WTC11 (cell line): ENCODE measurements at regions not wholly inside any gene's neighbourhood (a gene's known extent, or its start where the extent isn't known, plus 50 kb on each side); places are given as distances from the start of the nearest gene placed in this dataset.
A peak's percentile ranks its signal among the peaks of the same experiment; 100 is the strongest.

Source experiments
- ATAC-seq: fragments of 200-7000 bp; cut with Tn5 transposase; 2 replicates; pipeline ENCODE4 v1.10.0; 2021; ENCODE audit warnings: mild to moderate bottlenecking, moderate library complexity
- CTCF ChIA-PET: fragments of 300-600 bp; sonication (Branson Sonifier 250); formaldehyde crosslinking; loops from one replicate; lab custom pipeline; 2021; ENCODE audit warnings: antibody characterized with exemption; lab: Charles Lee
- POLR2A ChIA-PET: fragments of 350-600 bp; sonication (Branson Sonifier 250); formaldehyde crosslinking; loops from one replicate; lab custom pipeline; 2021; ENCODE audit warnings: antibody characterized with exemption; lab: Charles Lee
- DNase-seq: peaks from one replicate; pipeline ENCODE4 v3.0.0; 2021; ENCODE audit warnings: low spot score
- H3K27ac Mint-ChIP-seq: 2 replicates; pipeline ENCODE4 v1.8.0; 2021; ENCODE audit warnings: mixed read lengths
- H3K27me3 Mint-ChIP-seq: 2 replicates; pipeline ENCODE4 v1.8.0; 2021; ENCODE audit warnings: low read depth, mild to moderate bottlenecking, moderate library complexity, mixed read lengths
- H3K36me3 Mint-ChIP-seq: 2 replicates; pipeline ENCODE4 v1.8.0; 2021; ENCODE audit warnings: mixed read lengths
- H3K4me1 Mint-ChIP-seq: 2 replicates; pipeline ENCODE4 v1.8.0; 2022; ENCODE audit warnings: mixed read lengths
- H3K4me3 Mint-ChIP-seq: 2 replicates; pipeline ENCODE4 v1.8.0; 2021; ENCODE audit warnings: mild to moderate bottlenecking, moderate library complexity, mixed read lengths
- H3K9me3 Mint-ChIP-seq: 2 replicates; pipeline ENCODE4 v1.8.0; 2021; ENCODE audit warnings: mixed read lengths
- ATF2 ChIP-seq: sonication (generic); formaldehyde crosslinking; IDR thresholded peaks from 2 replicates; pipeline ENCODE4 v1.8.1; 2022; ENCODE audit warnings: low read depth, missing genetic modification reagents, borderline replicate concordance
- ESRRA ChIP-seq: sonication (generic); formaldehyde crosslinking; IDR thresholded peaks from 2 replicates; pipeline ENCODE4 v1.8.1; 2022; ENCODE audit warnings: mild to moderate bottlenecking, missing genetic modification reagents, borderline replicate concordance
- FOXJ3 ChIP-seq: sonication (generic); formaldehyde crosslinking; IDR thresholded peaks from 2 replicates; pipeline ENCODE4 v1.9.0; 2021; ENCODE audit warnings: missing genetic modification reagents, mild to moderate bottlenecking, borderline replicate concordance
- MAX ChIP-seq: sonication (generic); formaldehyde crosslinking; IDR thresholded peaks from 2 replicates; pipeline ENCODE4 v1.8.0; 2022; ENCODE audit warnings: mild to moderate bottlenecking, missing genetic modification reagents
- MLX ChIP-seq: sonication (generic); formaldehyde crosslinking; IDR thresholded peaks from 2 replicates; pipeline ENCODE4 v1.8.1; 2023; ENCODE audit warnings: mild to moderate bottlenecking, missing genetic modification reagents, moderate library complexity
- MXD4 ChIP-seq: fragments of 250-450 bp; sonication (Bioruptor Pico); IDR thresholded peaks from 2 replicates; pipeline ENCODE4 v1.8.0; 2021; ENCODE audit warnings: mild to moderate bottlenecking, moderate library complexity, borderline replicate concordance
- NFATC4 ChIP-seq: fragments of 250-450 bp; sonication (Bioruptor Pico); IDR thresholded peaks from 2 replicates; pipeline ENCODE4 v1.9.0; 2021; ENCODE audit warnings: mild to moderate bottlenecking
- OVOL2 ChIP-seq: fragments of 250-450 bp; sonication (Bioruptor Pico); IDR thresholded peaks from 2 replicates; pipeline ENCODE4 v1.9.0; 2021; ENCODE audit warnings: mild to moderate bottlenecking, borderline replicate concordance
- PREB ChIP-seq: sonication (generic); formaldehyde crosslinking; IDR thresholded peaks from 2 replicates; pipeline ENCODE4 v1.8.1; 2022; ENCODE audit warnings: mild to moderate bottlenecking, missing genetic modification reagents, moderate library complexity, borderline replicate concordance
- SMAD4 ChIP-seq: sonication (generic); formaldehyde crosslinking; IDR thresholded peaks from 2 replicates; pipeline ENCODE4 v1.8.0; 2022; ENCODE audit warnings: mild to moderate bottlenecking, missing genetic modification reagents
- SOX15 ChIP-seq: fragments of 250-450 bp; sonication (Bioruptor Pico); IDR thresholded peaks from 2 replicates; pipeline ENCODE4 v1.9.0; 2021; ENCODE audit warnings: mild to moderate bottlenecking
- SP1 ChIP-seq: sonication (generic); formaldehyde crosslinking; conservative IDR thresholded peaks from 2 replicates; pipeline ENCODE4 v1.8.1; 2022; ENCODE audit warnings: missing genetic modification reagents
- TCF7 ChIP-seq: sonication (generic); formaldehyde crosslinking; IDR thresholded peaks from 2 replicates; pipeline ENCODE4 v1.8.0; 2022; ENCODE audit warnings: mild to moderate bottlenecking, low read depth, missing genetic modification reagents, moderate library complexity
- TEAD4 ChIP-seq: sonication (generic); formaldehyde crosslinking; IDR thresholded peaks from 2 replicates; pipeline ENCODE4 v1.8.0; 2022; ENCODE audit warnings: mild to moderate bottlenecking, missing genetic modification reagents
- TP53 ChIP-seq: sonication (generic); formaldehyde crosslinking; IDR thresholded peaks from 2 replicates; pipeline ENCODE4 v1.8.1; 2023; ENCODE audit warnings: mild to moderate bottlenecking, missing genetic modification reagents
- ZBTB21 ChIP-seq: sonication (generic); formaldehyde crosslinking; IDR thresholded peaks from 2 replicates; pipeline ENCODE4 v1.8.1; 2023; ENCODE audit warnings: mild to moderate bottlenecking, missing genetic modification reagents, borderline replicate concordance
- ZNF121 ChIP-seq: sonication (generic); formaldehyde crosslinking; IDR thresholded peaks from 2 replicates; pipeline ENCODE4 v1.8.0; 2023; ENCODE audit warnings: missing genetic modification reagents
- ZNF219 ChIP-seq: sonication (generic); formaldehyde crosslinking; IDR thresholded peaks from 2 replicates; pipeline ENCODE4 v1.8.0; 2023; ENCODE audit warnings: missing genetic modification reagents, mild to moderate bottlenecking, borderline replicate concordance
- ZNF263 ChIP-seq: sonication (generic); formaldehyde crosslinking; IDR thresholded peaks from 2 replicates; pipeline ENCODE4 v1.8.1; 2022; ENCODE audit warnings: low read depth, mild to moderate bottlenecking, moderate library complexity, missing genetic modification reagents
- ZNF317 ChIP-seq: sonication (generic); formaldehyde crosslinking; IDR thresholded peaks from 2 replicates; pipeline ENCODE4 v1.8.1; 2023; ENCODE audit warnings: low read depth, mild to moderate bottlenecking, moderate library complexity, missing genetic modification reagents, borderline replicate concordance
- ZNF671 ChIP-seq: fragments of 250-450 bp; sonication (Bioruptor Pico); IDR thresholded peaks from 2 replicates; pipeline ENCODE4 v1.8.0; 2021; ENCODE audit warnings: mild to moderate bottlenecking

GRCh38 chr17:51373489-51374152, 113.3 kb downstream of the UTP18 start:
- no peaks in the 10 kb centered on the region; the same call in 1 of the 2 replicates for H3K36me3 Mint-ChIP-seq
- no peak overlapping the region for H3K4me3 Mint-ChIP-seq
- no peaks in the 10 kb centered on the region; the same call in 1 of the 2 replicates for H3K27me3 Mint-ChIP-seq
- ATAC-seq (peak; percentile 25), DNase-seq (no peak)
- POLR2A ChIA-PET, result no interaction called here
- CTCF ChIA-PET, result interaction anchor here (1.0 to 1.8 kb wide), 5 partner anchors 62 to 162 kb away, joined by 3 to 15 read pairs (median 5); no protein-coding TSS in a partner anchor
- H3K27ac Mint-ChIP-seq, result peak overlapping the region; percentile 85; the same call in 1 of the 2 replicates
- H3K4me1 Mint-ChIP-seq, result peaks cover 37% of the 10 kb centered on the region
- peaks cover 24% of the 10 kb centered on the region for H3K9me3 Mint-ChIP-seq
- peak; percentile 40; the same call in 1 of the 2 replicates for TF ChIP-seq ZNF263
- no peak for TF ChIP-seq TCF7 (CRISPR knock-in tag)

- no peak for ATAC-seq
- no peaks in the 10 kb centered on the region; the same call in 1 of the 2 replicates for H3K27me3 Mint-ChIP-seq
- no peak overlapping the region for H3K4me3 Mint-ChIP-seq
- no peak overlapping the region; the same call in 1 of the 2 replicates for H3K27ac Mint-ChIP-seq
- H3K36me3 Mint-ChIP-seq, result no peaks in the 10 kb centered on the region; the same call in 1 of the 2 replicates
- DNase-seq, result no peak
- H3K9me3 Mint-ChIP-seq, result peaks cover 24% of the 10 kb centered on the region
- CTCF ChIA-PET, result interaction anchor here (1.0 to 1.8 kb wide), 6 partner anchors 61 to 262 kb away, joined by 3 to 15 read pairs (median 4); no protein-coding TSS in a partner anchor
- TF ChIP-seq ESRRA (CRISPR knock-in tag) (no peak), FOXJ3 (CRISPR knock-in tag) (no peak)
- H3K4me1 Mint-ChIP-seq, result peaks cover 37% of the 10 kb centered on the region
- POLR2A ChIA-PET, result no interaction called here
Observed at GRCh38 chr17:51374209-51374608, 113.9 kb downstream of the UTP18 start.

- H3K27me3 Mint-ChIP-seq, result no peaks in the 10 kb centered on the region; the same call in 1 of the 2 replicates
- no peak for DNase-seq
- H3K4me3 Mint-ChIP-seq, result no peak overlapping the region
- no peak overlapping the region for H3K27ac Mint-ChIP-seq
- peaks cover 24% of the 10 kb centered on the region for H3K9me3 Mint-ChIP-seq
- ATAC-seq, result no peak
- no peaks in the 10 kb centered on the region; the same call in 1 of the 2 replicates for H3K36me3 Mint-ChIP-seq
- ChIA-PET CTCF (interaction anchor here (1.5 to 1.6 kb wide), 2 partner anchors 60 to 86 kb away, joined by 5 to 6 read pairs; no protein-coding TSS in a partner anchor), POLR2A (no interaction called here)
- H3K4me1 Mint-ChIP-seq, result peaks cover 37% of the 10 kb centered on the region
- TF ChIP-seq ESRRA (CRISPR knock-in tag), result no peak
- no peak for TF ChIP-seq TEAD4
- no peak for TF ChIP-seq OVOL2 (CRISPR knock-in tag)
- no peak for TF ChIP-seq SP1
- no peak for TF ChIP-seq ATF2 (CRISPR knock-in tag)
- no peak for TF ChIP-seq NFATC4 (CRISPR knock-in tag)
- TF ChIP-seq PREB, result no peak
- TF ChIP-seq SMAD4 (CRISPR knock-in tag), result no peak
- no peak for TF ChIP-seq ZNF671 (CRISPR knock-in tag)
- TF ChIP-seq SOX15, result no peak
- TF ChIP-seq MLX (CRISPR knock-in tag), result no peak
- TF ChIP-seq MXD4 (CRISPR knock-in tag), result no peak
- no peak for TF ChIP-seq ZBTB21
- no peak for TF ChIP-seq ZNF317 (CRISPR knock-in tag)
- TF ChIP-seq ZNF263, result no peak
- TF ChIP-seq ZNF121 (CRISPR knock-in tag), result no peak
- TF ChIP-seq ZNF219 (CRISPR knock-in tag), result no peak
- no peak for TF ChIP-seq TP53
- no peak for TF ChIP-seq MAX (CRISPR knock-in tag)
Observed at GRCh38 chr17:51375771-51376170, 115.4 kb downstream of the UTP18 start.
